Activated naive CD8-positive, alpha-beta T cell treated with anti-CD3 and anti-CD28 coated beads, Interleukin-2, amount 50 U/mL, for 24 hours (primary cell): ENCODE measurements at regions not wholly inside any gene's neighbourhood (a gene's known extent, or its start where the extent isn't known, plus 50 kb on each side); places are given as distances from the start of the nearest gene placed in this dataset.

Experiments used
- ATAC-seq: fragments of 150-1000 bp; cut with Tn5 transposase; one replicate; pipeline ENCODE4 v1.10.0; 2021
- DNase-seq: peaks from one replicate; pipeline ENCODE4 v3.0.0; 2021
- H3K27ac Mint-ChIP-seq: one replicate; pipeline ENCODE4 v1.8.0; 2021; ENCODE audit warnings: mild to moderate bottlenecking, mixed read lengths
- H3K27me3 Mint-ChIP-seq: one replicate; pipeline ENCODE4 v1.8.0; 2021; ENCODE audit warnings: mixed read lengths
- H3K36me3 Mint-ChIP-seq: one replicate; pipeline ENCODE4 v1.8.0; 2021; ENCODE audit warnings: low read depth, mixed read lengths
- H3K4me1 Mint-ChIP-seq: one replicate; pipeline ENCODE4 v1.8.0; 2021; ENCODE audit warnings: mixed read lengths
- H3K4me3 Mint-ChIP-seq: one replicate; pipeline ENCODE4 v1.8.0; 2021; ENCODE audit warnings: mild to moderate bottlenecking, moderate library complexity, mixed read lengths
- H3K9me3 Mint-ChIP-seq: one replicate; pipeline ENCODE4 v1.8.0; 2021; ENCODE audit warnings: mixed read lengths

- ATAC-seq (no peak), DNase-seq (no peak)
- Mint-ChIP-seq H3K27ac (no peak overlapping the region), H3K27me3 (no peaks in the 10 kb centered on the region), H3K4me3 (no peak overlapping the region), H3K36me3 (no peaks in the 10 kb centered on the region), H3K4me1 (no peaks in the 10 kb centered on the region), H3K9me3 (peaks cover 5% of the 10 kb centered on the region)
These were observed 132.0 kb upstream of the TET2 start for GRCh38 chr4:105014635-105015034.

- H3K27me3 Mint-ChIP-seq: no peaks in the 10 kb centered on the region
- H3K36me3 Mint-ChIP-seq: no peaks in the 10 kb centered on the region
- ATAC-seq (no peak), DNase-seq (no peak)
- no peak overlapping the region for H3K27ac Mint-ChIP-seq
- no peaks in the 10 kb centered on the region for H3K9me3 Mint-ChIP-seq
- no peaks in the 10 kb centered on the region for H3K4me1 Mint-ChIP-seq
- no peak overlapping the region for H3K4me3 Mint-ChIP-seq
These were observed 130.9 kb upstream of the TET2 start for GRCh38 chr4:105015750-105016149.

GRCh38 chr4:105022811-105023667, 123.6 kb upstream of the TET2 start:
- H3K4me1 Mint-ChIP-seq: no peaks in the 10 kb centered on the region
- H3K27ac Mint-ChIP-seq: no peak overlapping the region
- DNase-seq: no peak
- no peaks in the 10 kb centered on the region for H3K27me3 Mint-ChIP-seq
- peaks cover 10% of the 10 kb centered on the region for H3K9me3 Mint-ChIP-seq
- ATAC-seq: no peak
- H3K4me3 Mint-ChIP-seq: no peak overlapping the region
- no peaks in the 10 kb centered on the region for H3K36me3 Mint-ChIP-seq

GRCh38 chr4:105023668-105024055, 123.0 kb upstream of the TET2 start:
- Mint-ChIP-seq H3K36me3 (no peaks in the 10 kb centered on the region), H3K27ac (no peak overlapping the region), H3K4me3 (no peak overlapping the region), H3K4me1 (no peaks in the 10 kb centered on the region), H3K9me3 (peaks cover 10% of the 10 kb centered on the region), H3K27me3 (no peaks in the 10 kb centered on the region)
- no peak for DNase-seq
- no peak for ATAC-seq

- H3K9me3 Mint-ChIP-seq: peaks cover 10% of the 10 kb centered on the region
- H3K4me1 Mint-ChIP-seq: no peaks in the 10 kb centered on the region
- DNase-seq (no peak), ATAC-seq (no peak)
- no peak overlapping the region for H3K4me3 Mint-ChIP-seq
- H3K36me3 Mint-ChIP-seq: no peaks in the 10 kb centered on the region
- no peak overlapping the region for H3K27ac Mint-ChIP-seq
- H3K27me3 Mint-ChIP-seq: no peaks in the 10 kb centered on the region
These were observed 121.2 kb upstream of the TET2 start for GRCh38 chr4:105025263-105026017.

GRCh38 chr4:105036991-105037390, 109.7 kb upstream of the TET2 start:
- ATAC-seq (no peak), DNase-seq (no peak)
- Mint-ChIP-seq H3K4me3 (no peak overlapping the region), H3K27ac (no peak overlapping the region), H3K4me1 (no peaks in the 10 kb centered on the region), H3K27me3 (peaks cover 3% of the 10 kb centered on the region), H3K9me3 (peaks cover 18% of the 10 kb centered on the region), H3K36me3 (no peaks in the 10 kb centered on the region)

- no peak overlapping the region for H3K4me3 Mint-ChIP-seq
- H3K27ac Mint-ChIP-seq: no peak overlapping the region
- H3K27me3 Mint-ChIP-seq: no peaks in the 10 kb centered on the region
- H3K4me1 Mint-ChIP-seq: no peaks in the 10 kb centered on the region
- no peak for ATAC-seq
- no peaks in the 10 kb centered on the region for H3K36me3 Mint-ChIP-seq
- H3K9me3 Mint-ChIP-seq: peaks cover 41% of the 10 kb centered on the region
- no peak for DNase-seq
These were observed 104.2 kb upstream of the TET2 start for GRCh38 chr4:105042451-105042850.

- no peak for ATAC-seq
- no peak overlapping the region for H3K27ac Mint-ChIP-seq
- no peaks in the 10 kb centered on the region for H3K36me3 Mint-ChIP-seq
- no peaks in the 10 kb centered on the region for H3K4me1 Mint-ChIP-seq
- peaks cover 2% of the 10 kb centered on the region for H3K27me3 Mint-ChIP-seq
- peaks cover 26% of the 10 kb centered on the region for H3K9me3 Mint-ChIP-seq
- H3K4me3 Mint-ChIP-seq: no peak overlapping the region
- no peak for DNase-seq
These were observed 95.8 kb upstream of the TET2 start for GRCh38 chr4:105050896-105051295.

GRCh38 chr4:105057370-105058105, 89.1 kb upstream of the TET2 start:
- Mint-ChIP-seq H3K36me3 (no peaks in the 10 kb centered on the region), H3K4me1 (peaks cover 49% of the 10 kb centered on the region), H3K27me3 (no peaks in the 10 kb centered on the region), H3K27ac (peak overlapping the region; percentile 66), H3K9me3 (peaks cover 12% of the 10 kb centered on the region), H3K4me3 (no peak overlapping the region)
- DNase-seq: no peak
- no peak for ATAC-seq

GRCh38 chr4:105058177-105058812, 88.4 kb upstream of the TET2 start:
- Mint-ChIP-seq H3K9me3 (peaks cover 6% of the 10 kb centered on the region), H3K36me3 (no peaks in the 10 kb centered on the region), H3K4me1 (peaks cover 55% of the 10 kb centered on the region), H3K4me3 (no peak overlapping the region), H3K27ac (peak overlapping the region; percentile 66), H3K27me3 (no peaks in the 10 kb centered on the region)
- DNase-seq: no peak
- peak; percentile 20 for ATAC-seq

GRCh38 chr4:105059337-105059736, 87.3 kb upstream of the TET2 start:
- no peaks in the 10 kb centered on the region for H3K9me3 Mint-ChIP-seq
- peak overlapping the region; percentile 76 for H3K27ac Mint-ChIP-seq
- H3K36me3 Mint-ChIP-seq: no peaks in the 10 kb centered on the region
- no peaks in the 10 kb centered on the region for H3K27me3 Mint-ChIP-seq
- peaks cover 61% of the 10 kb centered on the region for H3K4me1 Mint-ChIP-seq
- DNase-seq (no peak), ATAC-seq (peak; percentile 22)
- no peak overlapping the region for H3K4me3 Mint-ChIP-seq

GRCh38 chr4:105060628-105061027, 86.0 kb upstream of the TET2 start:
- Mint-ChIP-seq H3K9me3 (no peaks in the 10 kb centered on the region), H3K27ac (peak overlapping the region; percentile 95), H3K4me1 (peaks cover 61% of the 10 kb centered on the region), H3K36me3 (no peaks in the 10 kb centered on the region), H3K27me3 (no peaks in the 10 kb centered on the region), H3K4me3 (no peak overlapping the region)
- ATAC-seq (peak; percentile 94), DNase-seq (peak; percentile 24)

GRCh38 chr4:105061136-105061696, 85.5 kb upstream of the TET2 start:
- Mint-ChIP-seq H3K27ac (peak overlapping the region; percentile 95), H3K36me3 (no peaks in the 10 kb centered on the region), H3K27me3 (no peaks in the 10 kb centered on the region), H3K4me1 (peaks cover 61% of the 10 kb centered on the region), H3K9me3 (no peaks in the 10 kb centered on the region), H3K4me3 (peak overlapping the region; percentile 69)
- peak; percentile 30 for DNase-seq
- peak; percentile 59 for ATAC-seq

GRCh38 chr4:105061731-105062130, 84.9 kb upstream of the TET2 start:
- Mint-ChIP-seq H3K4me1 (peaks cover 61% of the 10 kb centered on the region), H3K27ac (peak overlapping the region; percentile 95), H3K9me3 (no peaks in the 10 kb centered on the region), H3K36me3 (no peaks in the 10 kb centered on the region), H3K27me3 (no peaks in the 10 kb centered on the region), H3K4me3 (peak overlapping the region; percentile 69)
- ATAC-seq (no peak), DNase-seq (no peak)
